NK-92 treated with Interleukin-12 subunit alpha and Interleukin-12 subunit beta, amount 100 ng/mL, for 24 hours (cell line): ENCODE measurements at regions not wholly inside any gene's neighbourhood (a gene's known extent, or its start where the extent isn't known, plus 50 kb on each side); places are given as distances from the start of the nearest gene placed in this dataset.

Experiments
- DNase-seq: peaks from one replicate; lab custom pipeline; 2025; lab: John Stamatoyannopoulos, UW

DNA sequence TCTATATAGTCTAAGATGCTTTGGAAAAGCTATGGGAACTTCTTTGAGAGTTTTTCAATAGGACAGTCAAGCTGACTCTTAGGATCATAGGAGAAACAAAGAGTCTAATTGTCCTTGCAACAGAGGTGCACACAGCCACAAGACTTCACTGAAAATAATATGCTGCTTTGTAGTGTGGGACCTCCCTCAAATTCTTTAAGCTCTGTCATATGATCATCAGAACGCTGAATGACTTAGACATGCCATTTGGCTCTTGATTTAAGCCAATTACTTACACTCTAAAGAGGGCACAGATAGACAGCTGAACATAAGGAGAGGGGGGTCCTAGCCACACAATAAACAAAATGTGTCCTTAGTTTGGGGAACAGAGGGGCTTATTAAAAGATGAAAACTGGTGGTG lies 818.7 kb upstream of the GJE1 start:
- no peak for DNase-seq

DNA sequence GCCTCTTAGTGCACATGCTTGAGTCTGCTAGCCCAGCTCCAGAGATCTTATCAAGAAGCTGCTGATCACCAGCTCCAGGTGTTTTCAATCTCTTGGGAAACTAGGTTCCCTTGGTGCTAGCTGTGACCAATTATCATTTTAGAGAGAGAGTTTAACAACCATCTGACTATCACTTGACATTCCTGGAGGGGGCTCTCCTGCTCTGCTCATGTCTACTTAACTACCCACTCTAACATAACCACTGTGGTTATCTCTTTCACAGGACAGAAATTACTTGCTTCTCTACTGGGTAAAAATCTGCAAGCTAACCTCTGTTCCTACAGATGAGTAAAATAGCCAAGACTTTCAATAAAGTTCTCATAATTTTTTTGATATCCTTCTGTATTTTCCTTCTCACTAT lies 823.4 kb upstream of the GJE1 start:
- DNase-seq = no peak

DNA sequence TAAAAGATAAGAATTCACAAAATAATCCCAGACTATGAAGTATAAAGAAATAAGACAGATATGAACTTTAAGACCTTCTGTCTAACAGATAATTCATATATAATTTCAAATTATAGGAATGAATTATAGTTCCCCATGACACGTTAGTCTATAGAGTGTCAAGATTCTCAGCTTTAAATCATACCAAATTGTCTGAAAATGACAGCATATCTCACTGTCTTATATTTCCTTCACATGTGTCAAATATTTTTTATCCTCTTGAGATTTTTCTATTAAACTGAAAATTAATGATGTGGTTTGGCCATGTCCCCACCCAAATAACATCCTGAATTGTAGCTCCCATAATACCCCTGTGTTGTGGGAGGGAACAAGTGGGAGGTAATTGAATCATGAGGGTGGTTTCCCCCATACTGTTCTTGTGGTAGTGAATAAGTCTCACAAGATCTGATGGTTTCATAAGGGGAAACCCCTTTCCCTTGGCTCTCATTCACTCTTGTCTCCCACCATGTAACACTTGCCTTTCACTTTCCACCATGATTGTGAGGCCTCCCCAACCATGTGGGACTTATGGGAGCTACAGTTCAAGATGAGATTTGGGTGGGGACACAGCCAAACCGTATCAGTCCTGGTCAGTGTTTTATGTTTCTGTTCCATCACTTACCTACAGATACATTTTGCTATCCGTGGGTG lies 825.3 kb upstream of the GJE1 start:
- DNase-seq = no peak

DNA sequence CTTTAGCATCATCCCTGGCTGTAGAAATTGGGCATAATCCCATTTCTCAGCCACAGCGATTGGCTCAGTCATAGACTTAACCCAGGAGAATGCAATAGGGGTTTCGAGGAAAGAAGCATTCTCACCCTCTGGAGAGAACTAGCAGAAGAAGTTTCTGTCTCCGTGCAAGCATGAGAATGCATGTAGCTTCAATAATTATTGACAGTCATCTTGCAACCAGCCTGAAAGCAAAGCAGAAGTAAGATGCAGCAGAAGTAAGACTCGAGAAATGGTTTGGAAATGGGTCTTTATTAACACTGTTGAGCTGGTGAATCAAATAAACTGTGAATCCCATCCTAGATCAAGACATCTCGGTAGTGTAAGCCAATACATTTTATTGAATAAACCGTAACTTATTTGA lies 828.8 kb upstream of the GJE1 start:
- no peak for DNase-seq

DNA sequence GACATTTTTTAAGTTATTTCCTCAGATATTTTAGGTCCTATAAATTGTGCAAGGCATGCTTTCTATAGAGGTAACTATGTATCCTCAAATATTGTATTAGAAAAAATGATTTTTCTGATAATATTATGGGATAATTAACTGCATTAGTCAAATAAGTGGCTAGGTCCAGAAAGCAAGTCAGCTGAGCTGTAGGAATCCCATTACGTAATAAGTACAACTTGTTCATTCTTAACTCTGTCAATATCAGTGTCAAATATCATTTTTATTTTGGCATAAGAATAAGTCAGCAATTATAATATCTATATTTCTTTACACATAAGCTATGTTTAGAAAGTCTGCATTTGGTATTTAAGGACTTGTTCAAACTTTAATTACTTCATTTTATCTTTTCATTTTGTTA lies 830.9 kb upstream of the GJE1 start:
- no peak for DNase-seq

DNA sequence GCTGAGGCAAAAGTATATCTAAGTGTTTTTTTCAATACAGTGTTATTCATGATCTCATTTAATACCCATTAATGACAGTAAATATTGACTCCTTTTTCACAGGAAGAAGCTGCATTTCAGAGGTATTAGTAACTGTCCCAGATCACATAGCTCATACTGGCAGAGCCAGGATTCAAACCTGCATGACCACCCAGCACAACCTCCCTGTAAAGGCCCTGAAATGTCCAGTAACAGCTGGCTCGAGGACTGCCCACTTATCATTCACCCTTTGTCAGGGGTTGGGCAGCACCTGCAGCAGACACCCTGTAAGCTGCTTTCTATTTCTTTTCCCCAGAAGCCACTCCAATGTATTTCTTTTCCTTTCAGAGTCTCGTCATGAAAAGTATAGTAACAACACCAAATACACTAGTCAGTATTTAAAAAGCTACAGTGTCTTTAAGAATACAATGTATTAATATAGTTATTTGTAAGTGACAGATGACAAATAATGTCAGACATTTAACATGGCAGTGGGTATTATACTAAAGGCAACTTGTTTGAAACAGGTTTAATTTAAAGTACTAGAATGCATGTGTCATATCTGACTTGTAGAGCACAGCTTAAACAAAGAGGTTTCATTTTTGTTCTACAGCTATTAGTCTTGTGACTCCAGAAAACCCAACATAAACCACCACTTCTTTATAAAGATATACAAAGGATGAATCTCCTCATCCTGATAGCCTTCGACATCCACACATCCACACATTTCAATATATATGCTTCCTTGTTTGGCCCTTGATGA lies 841.6 kb upstream of the GJE1 start:
- DNase-seq = no peak

DNA sequence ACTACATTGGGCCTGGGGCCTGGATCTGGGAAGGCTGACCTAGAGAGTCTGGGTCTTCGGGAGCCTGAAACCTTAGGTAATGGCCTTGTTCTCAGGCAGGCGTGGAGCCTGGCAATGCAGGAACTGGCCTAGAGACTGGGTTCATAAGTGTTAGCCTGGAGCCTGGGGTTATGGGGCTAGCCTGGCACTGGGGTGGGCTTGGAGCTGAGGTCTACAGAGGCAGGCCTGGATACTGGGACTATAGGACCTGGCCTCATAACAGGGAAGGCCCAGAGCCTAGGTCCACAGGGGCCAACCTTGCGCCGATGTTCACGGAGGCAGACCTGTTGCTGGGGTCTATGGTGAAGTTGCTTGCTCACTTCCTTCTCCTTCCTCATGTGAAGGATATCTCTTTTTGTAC lies 843.8 kb upstream of the GJE1 start:
- DNase-seq = no peak

DNA sequence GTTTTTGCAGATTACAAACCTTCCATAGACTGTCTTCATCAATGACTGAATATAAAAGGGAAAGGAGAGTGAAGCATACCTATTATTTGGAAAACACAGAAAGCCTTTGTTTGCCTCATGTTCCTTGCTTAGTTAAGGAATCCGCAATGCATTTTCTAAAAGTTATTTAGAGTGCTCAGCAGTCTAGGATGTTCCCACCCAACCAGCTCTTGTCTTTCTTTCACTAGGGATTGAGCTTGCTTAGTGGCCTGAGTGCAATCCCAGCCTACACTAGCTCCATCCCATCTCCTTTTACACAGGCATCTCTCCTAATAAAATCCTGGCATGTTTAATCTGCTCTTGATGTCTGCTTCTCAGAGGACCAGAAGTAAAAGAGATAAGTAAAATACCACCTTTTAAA lies 850.5 kb upstream of the GJE1 start:
- no peak for DNase-seq

DNA sequence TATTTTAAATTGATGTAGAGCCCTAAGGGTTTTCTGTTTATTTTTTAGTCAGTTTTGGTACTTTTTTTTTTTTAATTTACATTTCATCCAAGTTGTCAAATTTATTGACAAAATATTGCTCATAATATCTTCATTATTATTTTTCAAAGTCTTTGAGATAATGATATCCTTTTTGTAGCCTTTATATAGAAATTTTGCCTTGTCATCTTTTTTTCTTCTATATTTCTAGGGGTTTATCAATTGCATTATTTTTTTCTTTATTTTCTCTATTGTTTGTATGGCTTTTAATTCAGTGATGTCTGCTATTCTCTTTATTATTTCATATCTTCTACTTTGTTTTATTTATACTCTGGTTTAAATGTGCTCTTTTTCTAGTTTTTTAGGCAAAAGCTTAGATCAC lies 863.0 kb upstream of the GJE1 start:
- no peak for DNase-seq

DNA sequence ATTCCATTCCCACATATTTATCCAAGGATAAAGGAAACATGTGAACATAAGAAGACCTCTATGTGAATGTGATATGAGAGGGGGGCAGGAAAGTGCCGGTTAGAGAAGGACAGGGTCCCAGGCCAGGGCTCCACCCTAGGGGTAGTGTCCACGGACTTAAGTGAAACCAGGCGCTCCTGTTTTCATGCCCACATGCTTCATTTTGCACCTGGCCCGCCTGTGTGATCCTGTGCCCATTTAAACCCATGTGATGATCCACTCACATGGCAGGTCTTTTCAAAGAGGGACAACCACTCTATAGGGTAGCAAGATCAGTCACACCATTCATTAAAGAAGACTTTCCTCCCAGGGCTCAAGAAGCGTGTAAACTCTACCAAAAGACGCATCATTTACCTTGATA lies 865.3 kb upstream of the GJE1 start:
- no peak for DNase-seq

DNA sequence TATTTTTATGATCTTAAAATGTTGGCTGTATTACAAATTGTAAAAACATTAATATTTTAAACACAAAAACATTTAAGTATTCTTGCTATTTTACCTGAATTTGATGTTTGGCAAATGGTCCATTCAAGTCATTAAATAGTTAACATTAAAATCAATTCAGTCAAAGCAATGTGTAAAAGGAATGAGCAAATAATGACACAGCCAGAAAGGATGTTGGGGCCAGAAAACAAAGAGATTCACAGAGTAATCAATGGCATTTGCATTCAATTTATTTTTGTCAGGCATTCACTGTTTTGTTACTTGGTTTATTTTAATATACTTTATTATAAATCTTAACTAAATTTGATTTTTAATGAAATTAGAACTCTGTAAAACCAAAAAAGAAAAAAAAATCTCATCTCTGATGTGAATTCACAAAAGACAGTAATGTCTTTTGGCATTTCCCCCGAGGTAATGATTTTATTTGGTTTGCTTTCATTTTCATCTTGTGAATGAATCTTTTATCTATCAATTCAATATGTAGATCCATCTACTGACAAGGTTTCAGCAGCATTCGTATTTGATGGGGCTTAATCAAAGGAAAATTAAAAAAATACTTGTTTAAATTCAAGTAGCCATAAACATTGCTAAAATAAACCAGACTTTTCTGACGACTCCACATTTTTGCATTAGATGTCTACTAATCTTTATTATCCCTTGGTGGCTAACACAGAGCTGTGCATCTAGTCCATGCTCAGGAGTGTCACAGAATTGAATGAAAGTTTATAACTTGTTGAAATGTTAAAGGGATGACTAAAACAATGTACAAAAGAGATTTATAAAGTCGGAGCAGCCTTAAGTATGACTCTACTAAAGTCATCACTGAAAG lies 866.7 kb upstream of the GJE1 start:
- DNase-seq = no peak

DNA sequence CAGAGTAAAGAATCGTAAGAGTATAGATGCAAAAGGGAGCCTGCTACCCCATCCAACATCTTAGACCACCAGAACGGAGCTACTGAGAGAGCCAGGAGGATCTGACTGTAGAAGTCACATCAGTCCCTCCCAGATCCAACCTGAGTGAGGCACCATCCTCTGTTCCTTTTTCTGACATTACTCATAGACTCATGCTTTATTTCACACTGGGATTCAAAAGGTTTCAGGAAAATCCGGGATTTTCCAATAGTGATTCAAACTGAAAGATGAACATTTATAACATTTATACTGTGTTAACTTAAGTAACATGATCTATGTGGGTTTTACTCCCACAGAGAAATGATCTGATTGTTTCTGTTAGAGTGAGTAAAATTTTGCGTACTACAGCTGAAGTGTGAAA lies 868.6 kb upstream of the GJE1 start:
- no peak for DNase-seq

DNA sequence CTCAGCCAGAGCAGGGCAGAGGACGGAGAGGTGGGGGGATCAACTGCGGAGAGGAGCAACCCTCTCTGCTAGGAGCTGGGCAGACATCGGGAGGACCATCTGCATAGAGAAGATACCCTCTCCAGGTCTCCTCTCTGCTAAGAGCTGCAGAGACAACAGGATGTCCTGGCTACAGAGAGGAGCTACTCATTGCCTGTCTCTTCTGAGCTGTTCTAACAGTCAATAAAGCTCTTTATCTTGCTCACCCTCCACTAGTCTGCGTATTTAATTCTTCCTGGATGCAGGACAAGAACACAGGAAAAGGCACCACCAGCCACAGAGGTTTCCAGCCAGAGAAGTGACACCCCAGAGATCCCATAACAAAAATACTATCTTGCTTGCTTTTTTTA lies 871.1 kb upstream of the GJE1 start:
- no peak for DNase-seq

DNA sequence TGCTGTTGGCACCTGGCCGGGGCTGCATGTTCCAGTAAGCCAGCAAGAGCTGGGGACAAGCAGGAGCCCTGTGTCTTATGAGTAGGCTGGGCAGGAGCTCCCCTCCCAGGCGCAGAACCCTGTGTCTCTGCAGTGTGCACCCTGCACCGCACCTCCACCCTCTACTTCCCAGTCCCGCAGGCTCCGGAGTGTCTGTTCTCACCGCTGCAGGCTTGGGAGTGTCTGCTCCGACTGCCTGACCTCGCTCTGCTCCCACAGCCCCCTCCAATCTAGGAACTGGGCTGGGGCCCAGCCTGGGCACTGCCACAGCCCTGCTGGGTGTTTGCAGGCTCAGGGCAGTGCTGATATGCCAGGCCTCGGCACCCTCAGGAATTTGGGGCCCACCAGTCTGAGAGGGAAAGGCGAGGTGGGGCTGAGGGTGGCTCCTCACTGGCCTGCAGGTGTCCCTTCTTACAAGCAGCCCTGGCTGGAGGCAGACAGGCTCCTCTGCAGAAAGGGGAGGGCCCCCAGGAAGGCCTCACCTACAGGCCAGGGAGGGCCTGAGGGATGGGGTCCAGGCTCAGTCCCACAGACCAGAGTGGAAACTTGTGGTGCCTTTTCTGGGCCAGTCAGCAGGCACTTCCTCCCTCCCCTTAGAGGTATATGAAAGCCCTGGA lies 871.6 kb upstream of the GJE1 start:
- no peak for DNase-seq

DNA sequence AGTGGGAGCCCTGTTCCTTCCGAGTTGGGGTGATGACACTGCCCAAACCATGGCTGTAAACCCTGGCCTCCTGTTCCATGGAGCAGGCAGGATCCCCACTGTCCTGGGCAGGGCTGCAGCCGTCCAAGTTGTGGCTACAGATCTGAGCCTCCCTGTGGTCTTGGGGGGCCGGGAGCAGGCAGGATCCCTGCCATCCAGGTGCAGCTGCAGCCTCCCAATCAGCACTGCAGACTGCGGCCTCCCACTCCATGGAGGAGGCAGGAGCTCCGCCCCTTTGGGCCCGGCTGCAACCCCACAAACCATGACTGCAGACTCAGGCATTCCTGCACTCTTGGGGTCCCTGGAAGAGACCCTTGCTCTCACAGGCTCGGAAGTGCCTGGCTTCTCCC lies 872.1 kb upstream of the GJE1 start:
- no peak for DNase-seq

DNA sequence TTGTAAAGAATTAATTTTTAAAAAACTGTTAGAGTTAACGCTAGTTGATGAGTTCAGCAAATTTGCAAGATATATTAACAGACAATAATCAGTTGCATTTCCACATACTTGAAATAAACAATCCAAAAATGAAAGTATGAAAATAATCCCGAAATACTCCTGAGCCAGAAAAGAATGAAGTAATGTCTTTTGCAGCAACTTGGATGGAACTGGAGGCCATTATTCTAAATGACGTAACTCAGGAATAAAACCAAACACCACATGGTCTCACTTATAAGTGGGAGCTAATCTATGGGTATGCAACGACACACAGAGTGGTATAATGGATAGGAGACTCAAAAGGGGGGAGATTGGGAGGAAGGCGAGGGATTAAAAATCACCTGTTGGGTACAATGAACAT lies 872.9 kb upstream of the GJE1 start:
- DNase-seq = no peak

DNA sequence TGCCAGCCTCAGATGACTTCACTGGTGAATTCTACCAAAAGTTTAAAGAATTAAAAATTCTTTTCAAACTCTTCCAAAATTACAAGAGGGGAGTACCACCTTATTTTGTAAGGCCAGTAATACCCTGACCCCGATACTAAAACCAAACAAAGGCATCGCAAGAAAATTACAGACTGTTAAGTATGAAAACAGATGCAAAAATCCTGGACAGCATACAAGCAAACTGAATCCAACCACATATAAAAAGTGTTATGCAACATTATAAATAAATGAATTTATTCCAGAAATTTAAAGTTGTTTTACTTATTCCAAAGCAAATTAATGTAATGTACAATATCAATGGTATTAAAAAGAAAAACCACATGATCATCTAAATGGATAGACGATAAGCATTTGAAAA lies 873.6 kb upstream of the GJE1 start:
- no peak for DNase-seq

DNA sequence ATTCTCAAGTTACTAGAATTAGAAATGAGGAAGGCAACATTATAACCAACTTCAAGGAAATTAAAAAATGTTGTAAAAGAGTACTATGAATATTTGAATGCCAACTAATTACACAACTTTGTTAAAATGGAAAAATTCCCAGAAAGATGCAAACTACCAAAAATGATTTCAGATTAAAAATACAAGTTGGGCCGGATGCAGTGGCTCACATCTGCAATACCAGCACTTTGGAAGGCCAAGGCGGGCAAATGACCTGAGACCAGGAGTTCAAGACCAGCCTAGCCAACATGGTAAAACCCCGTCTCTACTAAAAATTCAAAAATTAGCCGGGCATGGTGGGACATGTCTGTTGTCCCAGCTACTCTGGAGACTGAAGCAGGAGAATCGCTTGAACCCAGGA lies 874.2 kb upstream of the GJE1 start:
- DNase-seq = no peak

DNA sequence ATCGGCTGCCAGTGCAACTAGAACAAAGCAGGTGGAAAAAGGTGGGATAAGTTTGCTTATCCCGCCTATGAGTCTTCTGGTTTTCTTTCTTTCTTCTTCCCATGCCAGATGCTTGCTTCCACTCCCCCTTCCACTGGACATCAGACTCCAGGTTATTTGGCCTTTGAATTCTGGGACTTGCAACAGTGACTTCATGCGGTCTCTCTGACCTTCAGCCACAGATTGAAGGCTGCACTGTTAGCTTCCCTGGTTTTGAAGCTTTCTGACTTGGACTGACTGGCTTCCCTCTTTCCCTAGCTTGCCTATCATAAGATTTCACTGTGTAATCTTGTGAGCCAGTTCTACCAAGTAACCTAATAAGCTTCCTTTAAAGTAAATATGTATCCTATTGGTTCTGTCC lies 878.4 kb upstream of the GJE1 start:
- DNase-seq = no peak

DNA sequence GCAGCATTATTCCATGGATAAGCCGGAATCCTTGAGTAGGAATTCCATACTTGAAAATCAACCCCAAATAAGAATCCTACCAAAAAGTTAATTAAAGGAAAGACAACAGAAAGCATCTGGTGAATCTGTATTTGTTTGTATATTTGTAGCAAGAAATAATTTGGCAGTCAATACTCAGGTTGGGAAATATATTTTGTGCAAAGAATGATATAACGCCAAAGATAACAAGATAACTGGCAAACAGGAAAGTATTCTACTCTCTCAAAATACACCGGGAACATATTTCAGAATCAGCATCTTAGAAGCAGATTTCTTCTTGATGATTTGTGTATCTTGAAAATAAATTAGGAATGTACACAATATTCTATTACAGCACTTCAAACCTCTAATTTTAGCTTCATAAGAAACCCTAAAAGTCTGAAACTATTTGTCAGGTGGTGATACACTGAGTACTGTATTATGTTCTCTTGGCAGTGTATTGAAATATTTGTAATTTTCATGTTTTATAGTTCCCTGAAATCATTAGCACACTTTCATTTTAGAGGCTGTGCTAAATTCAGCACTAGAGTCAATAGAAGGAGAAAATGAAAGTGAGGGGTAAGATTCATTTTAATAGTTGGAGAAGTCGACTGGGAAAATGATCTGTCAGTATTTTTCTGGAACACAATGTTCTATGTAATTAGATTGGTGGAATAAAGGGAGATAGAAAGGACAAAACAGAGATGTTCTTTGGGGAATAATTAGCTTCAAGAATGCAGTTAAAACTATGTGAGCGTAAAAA lies 879.7 kb upstream of the GJE1 start:
- DNase-seq = no peak

DNA sequence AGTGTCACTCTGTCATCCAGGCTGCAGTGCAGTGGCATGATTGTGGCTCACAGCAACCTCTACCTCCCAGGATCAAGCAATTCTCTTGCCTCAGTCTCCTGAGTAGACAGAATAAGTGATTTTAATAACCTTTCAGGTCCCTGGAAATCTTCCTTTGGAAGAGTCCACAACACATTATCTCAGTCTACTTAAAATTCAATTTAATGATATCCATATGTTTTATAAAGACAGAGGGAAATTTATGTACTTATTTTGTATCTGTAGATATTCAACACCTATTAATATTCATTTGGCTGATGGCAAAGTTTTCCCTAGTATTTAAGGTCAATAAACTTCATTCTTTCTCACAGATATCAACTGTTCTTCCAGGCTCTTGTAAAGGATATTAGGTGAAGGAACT lies 881.4 kb upstream of the GJE1 start:
- DNase-seq = no peak
